ENCODE measurements at regions not wholly inside any gene's neighbourhood (a gene's known extent, or its start where the extent isn't known, plus 50 kb on each side); places are given as distances from the start of the nearest gene placed in this dataset.
A peak's percentile ranks its signal among the peaks of the same experiment; 100 is the strongest.

DNA sequence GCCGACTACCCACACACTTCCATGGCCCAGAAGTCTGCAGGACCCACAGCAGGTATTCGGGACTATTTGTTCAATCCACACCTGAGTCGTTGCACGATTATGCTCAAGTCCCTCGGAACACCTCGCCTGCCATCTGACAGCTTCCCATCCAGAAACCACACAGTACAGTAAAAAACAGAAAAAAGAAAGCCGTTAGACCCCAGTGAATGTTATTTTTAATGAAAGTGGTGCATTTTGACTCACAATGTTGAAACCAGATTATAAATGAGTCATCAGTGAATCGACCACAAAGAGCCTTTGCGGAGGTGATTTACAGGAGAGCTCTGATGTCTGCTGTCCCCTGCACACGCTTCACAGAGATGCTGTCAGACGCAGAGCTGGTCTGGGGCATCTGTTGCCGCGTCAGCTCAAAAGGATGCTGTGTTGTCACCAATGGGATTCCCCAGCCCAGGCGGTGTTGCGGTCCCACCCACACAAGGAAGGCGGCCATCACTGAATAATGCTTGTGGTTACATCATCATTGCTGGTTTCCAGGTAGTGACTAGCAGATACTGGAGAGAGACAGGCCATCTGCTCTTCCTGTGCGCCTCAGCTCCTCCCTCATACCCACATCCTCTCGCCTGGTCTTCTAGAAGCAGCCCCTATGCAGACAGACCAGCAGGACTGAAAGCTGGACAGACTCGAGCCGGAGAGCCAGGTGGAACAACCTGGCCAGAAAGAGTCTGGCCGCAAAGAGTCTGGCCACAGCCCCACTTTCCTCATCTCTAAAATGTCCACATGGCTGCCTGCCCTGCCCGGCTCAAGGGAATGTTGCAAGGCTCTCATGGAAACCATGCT, 116.8 kb downstream of the TOMM20 start:
- DNase-seq (ENCODE audit: low spot score): peak; percentile 70

DNA sequence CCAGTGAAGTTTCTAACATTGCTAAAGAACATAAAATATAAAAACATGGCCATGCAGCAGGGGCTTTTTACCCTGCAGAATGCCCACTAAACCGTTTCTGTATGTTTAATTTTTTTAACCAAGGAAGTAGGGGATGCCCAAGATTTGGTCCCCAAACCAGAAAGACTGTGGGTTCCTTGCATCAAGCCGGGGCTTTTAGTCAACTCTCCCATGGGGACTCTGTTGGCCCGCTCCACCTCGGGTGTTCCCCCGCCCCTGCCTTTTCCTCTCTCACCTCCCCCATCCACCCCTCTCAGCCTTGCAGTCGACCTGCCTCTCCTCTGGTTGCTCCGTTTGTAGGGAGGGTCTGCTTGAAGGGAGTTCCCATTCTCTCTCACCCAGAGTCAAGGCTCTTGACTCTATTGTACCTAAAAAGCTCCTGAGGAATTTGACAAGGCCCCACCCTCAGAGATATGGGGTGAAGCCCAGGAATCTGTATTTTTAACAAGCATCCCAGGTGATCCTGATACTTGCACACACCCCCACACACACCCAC, 117.5 kb downstream of the TOMM20 start:
- DNase-seq (ENCODE audit: low spot score): no peak

DNA sequence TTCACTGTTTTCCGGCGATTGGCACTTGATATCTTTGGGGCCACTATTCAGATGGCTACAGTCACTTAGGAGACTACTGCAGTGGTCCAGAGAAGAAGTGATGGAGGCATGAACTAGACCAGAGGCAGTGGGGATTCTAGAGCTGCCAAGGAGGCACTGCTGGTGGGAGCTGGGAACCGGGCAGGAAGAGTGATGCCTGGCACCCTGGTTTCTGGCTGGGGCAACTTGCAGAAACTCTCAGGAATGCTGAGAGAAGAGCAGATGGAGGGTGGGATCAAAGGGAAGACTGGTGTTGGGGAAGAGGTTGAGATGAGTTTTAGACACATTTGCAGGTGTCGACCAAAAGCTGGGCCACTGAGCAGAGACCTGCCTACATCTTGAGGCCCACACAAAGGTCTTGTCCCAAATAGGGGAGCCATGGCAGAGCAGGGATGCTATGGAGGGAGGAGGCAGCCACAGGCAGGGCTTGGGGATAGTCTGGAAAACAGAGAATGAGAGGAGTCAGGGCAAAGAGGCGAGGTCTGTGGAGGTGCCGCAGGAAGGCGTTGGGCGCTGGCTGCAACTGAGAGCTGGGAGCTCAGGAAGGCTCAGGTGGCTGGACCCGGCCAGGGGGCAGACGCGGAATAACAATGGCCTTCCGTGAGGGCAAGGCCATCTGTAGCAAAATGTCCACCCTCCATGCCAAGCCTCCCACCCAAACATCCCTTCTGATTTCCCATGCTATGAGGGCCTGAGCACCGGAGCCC, 118.9 kb downstream of the TOMM20 start:
- DNase-seq (ENCODE audit: low spot score): no peak

DNA sequence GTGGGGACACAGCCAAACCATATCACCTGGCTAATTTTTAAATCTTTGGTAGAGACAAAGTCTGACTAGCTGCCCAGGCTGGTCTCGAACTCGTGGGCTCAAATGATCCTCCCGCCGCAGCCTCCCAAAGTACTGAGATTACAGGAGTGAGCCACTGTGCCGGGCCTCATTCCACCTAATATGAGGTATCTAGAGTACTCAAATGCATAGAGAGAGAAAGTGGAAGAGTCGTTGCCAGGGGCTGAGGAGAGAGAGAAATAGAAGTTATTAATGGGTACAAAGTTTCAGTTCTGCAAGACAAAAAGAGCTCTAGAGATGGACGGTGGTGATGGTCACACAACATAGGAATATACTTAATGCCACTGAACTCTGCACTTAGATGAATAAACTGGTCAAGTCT, 119.6 kb downstream of the TOMM20 start:
- DNase-seq (ENCODE audit: low spot score): no peak

DNA sequence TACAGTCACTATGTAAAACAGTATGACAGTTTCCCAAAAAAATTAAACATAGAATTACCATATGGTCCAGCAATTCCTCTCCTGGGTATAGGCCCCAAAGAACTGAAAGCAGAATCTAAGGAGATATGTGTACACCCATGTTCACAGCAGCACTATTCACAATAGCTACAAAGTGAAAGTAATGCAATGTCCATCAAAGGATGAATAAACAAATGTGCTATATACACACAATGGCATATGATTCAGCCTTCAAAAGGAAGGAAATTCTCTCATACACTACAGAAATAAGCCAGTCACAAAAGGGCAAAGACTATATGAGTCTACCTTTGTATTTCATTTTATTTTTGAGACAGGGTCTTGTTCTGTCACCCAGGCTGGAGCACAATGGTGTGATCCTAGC, 120.4 kb downstream of the TOMM20 start:
- DNase-seq (ENCODE audit: low spot score): no peak

DNA sequence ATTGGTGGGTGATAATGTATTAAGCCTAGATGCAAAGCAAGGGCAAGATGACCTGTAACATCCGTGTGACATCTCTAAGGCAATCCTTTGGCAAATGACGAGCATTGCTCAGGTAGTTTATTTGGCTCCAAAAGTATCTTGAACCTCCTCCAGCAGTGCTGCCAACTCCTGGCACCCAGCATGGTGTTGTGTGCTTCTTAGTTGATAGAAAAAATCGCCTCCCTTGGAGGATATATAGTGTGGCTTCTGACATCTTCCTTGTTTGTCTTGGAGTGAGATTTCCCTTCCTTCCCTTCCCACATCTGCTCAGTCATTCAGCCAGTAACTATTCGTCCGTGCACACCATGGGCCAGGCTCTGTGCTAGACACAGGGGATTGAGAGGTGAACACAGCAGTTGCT, 121.8 kb downstream of the TOMM20 start:
- peak; percentile 19 for DNase-seq (ENCODE audit: low spot score)

DNA sequence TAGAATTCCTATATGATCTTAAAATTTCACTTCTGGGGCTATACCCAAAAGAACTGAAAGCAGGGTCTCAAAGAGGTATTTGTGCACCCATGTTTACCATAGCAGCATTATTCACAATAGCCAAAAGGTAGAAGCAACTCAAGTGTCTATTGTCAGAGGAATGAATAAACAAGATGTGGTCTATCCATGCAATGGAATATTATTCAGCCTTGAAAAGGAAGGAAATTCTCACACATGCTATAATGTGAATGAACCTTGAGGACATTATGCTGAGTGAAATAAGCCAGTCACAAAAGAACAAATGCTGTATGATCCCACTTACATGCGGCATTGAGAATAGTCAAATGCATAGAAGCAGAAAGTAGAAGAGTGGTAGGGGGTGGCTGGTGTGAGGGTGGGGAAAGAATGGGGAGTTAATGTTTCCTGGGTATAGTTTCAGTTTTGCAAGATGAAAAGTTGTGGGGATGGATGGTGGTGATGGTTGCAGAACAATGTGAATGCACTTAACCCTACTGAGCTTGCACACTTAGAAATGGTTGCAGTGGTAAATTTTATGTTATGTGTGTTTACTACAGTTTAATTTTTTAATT, 122.4 kb downstream of the TOMM20 start:
- DNase-seq (ENCODE audit: low spot score): no peak

DNA sequence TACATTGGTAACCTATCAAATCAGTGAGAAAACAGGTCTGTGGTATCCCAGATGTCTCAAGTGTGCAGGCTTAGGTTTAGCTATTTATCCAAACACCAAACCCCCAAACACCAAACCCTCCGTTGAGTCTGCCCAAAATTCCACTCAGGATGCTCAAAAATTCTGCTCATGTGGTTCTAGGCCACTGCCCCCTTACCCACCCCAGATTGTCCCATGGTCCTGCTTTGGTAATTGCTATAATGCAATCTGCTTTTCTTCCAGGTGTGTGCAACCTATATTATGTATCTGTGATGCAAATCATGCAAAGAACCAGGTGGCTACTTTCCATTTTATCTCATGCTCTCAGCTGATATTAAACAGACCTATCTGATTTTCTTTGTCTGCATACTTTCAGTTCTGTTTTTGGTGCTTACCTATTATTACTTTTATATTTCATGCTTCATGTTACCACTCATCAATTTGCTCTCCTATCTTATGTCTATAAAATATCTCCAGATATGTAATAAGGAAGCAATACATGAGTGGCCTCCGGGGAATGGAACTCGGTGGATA, 123.7 kb downstream of the TOMM20 start:
- DNase-seq (ENCODE audit: low spot score): no peak

DNA sequence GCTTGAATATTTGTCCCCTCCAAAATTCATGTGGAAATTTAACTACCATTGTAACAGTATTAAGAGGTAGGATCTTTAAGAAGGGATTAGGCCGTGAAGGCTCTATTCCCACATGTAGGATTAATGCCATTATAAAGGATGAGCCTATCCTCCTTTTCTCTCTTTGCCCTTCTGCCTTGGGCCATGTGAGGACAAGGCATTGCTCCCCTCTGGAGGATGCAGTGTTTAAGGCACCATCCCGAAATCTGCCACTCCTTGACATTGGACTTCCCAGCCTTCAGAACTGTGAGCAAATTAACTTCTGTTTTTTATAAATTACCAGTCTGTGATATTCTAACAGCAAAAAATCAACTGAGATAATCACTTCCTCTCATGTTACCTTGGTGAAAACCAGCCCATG, 124.4 kb downstream of the TOMM20 start:
- DNase-seq (ENCODE audit: low spot score): no peak

DNA sequence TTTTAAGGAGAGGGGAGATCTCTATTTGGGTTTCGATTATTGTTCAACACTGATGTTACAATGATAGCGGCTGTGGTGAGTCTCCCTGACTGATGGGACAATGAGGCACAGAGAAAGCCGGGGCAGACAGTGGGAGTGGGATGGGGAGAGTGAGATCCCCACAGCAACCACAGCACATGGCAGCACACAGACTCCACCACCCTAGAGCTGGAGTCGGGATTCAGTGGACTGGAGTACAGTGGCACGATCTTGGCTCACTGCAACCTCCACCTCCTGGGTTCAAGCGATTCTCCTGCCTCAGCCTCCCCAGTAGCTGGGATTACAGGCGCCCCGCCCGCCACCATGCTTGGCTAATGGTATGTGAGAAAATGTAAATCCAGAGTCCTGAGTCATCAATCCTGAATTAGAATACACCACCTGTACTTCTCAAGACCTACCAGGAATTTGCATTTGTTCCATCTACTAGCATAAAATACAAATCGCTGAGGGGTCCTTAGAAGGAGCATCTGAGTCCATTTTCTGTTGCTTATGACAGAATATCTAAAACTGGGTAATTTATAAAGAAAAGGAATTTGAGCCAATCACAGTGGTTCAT, 125.8 kb downstream of the TOMM20 start:
- no peak for DNase-seq (ENCODE audit: low spot score)

DNA sequence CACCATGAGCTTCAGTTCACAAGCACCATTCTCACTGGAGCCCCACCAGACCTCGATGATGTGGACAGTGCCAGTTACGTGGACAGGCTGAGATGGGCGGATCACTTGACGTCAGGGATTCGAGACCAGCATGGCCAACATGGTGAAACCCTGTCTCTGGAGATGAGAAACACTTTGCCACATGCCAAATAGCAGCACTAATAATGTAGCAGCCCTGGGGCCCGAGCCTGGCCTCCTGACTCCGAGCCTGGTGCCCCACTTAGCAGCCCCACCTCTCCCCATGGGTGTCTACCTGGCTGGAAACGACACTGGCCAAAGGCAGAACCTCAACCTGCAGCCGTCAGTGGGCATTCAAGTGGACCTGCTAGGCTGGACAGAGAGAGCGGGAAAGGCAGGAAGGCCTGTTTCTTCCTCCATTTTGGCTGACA, 129.1 kb downstream of the TOMM20 start:
- no peak for DNase-seq (ENCODE audit: low spot score)

DNA sequence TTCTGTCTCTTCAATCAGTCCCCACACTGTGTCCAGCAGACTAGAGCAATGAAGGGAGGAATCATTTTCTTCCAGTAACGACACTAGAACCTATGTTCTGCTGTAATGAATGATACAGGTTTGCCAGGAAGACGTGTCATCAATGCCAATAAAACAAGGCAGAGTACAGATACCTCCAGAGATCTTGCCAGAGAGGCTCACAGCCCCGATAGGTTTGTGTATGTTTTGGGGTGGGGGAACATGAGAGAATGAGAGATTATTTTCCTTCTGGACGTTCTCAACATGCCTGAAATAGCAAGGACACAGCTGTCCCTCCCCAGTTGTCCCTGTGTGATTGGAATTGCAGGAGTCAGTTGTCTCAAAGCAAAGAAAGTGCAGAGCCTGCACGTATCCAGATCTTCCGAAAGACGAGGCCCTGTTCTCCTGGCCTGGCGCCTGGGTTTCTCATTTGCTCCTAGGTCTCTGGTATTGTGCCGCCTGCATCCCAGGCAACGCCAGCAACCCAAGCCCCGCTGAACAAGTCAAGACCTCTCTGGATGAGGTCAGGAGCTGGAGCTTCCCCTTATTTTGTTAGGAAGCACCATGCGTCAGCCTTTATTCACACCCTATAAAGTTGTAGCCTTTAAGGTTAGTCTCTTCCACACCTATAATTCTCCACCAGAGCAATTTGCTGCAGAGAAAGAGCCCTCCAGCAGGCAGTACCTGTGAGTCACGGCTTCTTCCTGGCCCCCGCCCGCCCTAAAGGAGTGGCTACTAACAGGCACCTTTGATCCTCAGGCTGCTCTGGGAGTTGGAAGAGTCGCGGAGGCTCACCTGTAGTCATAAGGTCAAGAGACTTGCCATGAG, 130.5 kb downstream of the TOMM20 start:
- DNase-seq (ENCODE audit: low spot score): peak; percentile 72

DNA sequence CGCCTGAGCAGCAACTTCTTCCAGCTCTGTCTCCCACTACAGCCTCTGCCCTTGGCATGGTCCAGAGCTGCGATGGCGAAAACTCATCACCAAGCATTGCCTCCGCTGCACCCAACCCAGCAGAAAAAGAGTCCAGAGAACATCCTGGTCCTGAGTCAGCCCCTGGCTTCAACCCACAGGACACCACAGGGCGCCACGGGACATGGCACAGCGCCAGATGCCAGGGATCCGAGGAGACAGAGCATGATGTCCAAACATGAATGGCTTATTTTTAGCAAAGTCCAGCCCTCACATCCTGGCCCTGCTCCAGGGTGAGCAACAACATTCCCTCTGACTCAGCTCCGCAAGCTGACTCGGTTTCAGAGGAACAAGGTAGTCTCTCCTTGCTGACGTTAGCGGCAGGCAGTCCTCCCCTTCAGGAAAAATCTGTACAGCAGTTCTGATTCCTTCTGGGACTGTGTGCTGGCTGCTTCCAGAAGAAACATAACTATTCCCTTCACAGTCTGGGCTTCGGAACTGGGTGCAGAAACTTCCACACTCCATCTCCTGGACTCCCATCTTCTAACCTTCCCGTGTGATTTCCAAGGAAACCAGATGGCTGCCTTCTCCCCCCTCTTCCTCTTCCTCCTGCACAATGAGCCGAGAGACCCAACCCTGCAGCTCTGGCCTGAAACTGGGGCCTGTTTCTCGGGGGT, 131.3 kb downstream of the TOMM20 start:
- peak; percentile 98 for DNase-seq (ENCODE audit: low spot score)

DNA sequence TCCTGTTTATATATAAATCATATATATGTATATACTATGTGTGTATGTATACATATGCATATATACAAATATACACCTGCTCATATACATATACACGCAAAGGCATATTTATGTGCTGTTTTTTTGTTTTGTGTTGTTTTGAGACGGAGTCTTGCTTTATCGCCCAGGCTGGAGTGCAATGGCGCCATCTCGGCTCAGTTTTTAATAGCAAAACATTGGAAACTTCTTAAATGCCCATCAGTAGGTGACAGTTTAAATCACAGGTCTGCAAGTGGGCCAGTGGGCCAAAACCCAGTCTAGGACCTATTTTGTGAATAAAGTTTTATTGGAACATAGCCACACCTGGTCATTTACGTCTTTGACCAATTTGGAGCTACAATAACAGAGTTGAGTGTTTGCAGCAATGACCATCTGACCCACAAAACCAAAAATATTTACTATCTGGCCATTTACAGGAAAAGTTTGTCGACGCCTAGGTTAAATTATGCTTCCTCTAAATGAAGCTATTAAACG, 132.3 kb downstream of the TOMM20 start:
- DNase-seq (ENCODE audit: low spot score): no peak

DNA sequence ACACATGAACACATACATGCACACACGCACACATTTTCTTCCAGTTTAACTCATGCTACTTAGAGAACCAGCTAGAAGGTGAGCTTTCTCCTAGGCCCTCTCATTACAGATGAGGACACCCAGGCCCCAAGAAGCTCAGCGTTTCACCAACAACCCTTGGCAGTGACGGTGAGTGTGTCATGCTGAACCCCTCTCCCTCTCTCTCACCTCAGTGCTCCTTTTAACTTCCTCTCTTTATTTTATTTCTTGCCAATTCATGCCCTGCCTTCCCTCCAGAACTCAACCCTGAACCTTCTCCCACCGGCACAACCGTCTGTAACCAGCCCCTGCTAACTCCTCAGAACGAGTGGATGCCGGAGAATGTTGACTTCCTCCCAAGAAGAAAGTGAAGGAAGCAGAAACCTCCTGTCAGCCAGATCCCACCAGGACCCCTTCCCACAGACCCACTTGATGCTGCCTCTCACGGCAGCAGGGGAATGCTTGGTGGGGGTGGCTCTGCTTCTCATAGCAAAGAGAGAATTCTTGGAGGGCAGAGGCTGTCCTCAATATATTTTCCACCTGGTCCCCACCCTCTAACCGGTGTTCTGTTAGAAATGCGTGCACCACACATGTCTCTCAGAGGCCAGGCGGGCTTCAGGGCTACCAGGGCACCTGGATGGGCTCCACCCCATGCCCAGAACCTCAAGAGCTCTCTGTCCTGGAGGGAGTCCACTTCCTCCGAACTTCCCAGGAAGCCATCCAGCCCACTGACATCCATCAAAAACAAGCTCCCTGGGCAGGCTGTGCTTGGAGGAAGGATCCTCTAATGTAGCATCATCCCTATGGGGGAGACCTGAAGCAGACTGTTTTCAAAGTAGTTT, 134.0 kb downstream of the TOMM20 start:
- no peak for DNase-seq (ENCODE audit: low spot score)

DNA sequence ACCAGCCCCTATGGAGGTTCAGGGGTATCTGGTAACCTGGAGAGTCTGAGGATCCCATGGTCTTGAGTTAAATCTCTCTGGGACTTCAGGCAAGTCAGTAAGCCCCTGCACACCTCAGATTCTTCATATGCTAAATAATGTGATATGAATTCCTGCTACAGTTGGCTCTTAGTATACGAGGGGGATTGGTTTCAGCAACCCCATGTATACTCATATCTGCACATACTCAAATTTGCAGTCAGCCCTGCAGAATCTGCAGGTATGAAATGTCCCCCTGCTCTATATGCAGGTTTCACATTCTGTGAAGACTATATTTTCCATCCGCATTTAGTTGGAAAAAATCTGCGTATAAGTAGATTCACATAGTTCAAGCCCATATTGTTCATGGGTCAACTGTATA, 136.6 kb downstream of the TOMM20 start:
- no peak for DNase-seq (ENCODE audit: low spot score)

DNA sequence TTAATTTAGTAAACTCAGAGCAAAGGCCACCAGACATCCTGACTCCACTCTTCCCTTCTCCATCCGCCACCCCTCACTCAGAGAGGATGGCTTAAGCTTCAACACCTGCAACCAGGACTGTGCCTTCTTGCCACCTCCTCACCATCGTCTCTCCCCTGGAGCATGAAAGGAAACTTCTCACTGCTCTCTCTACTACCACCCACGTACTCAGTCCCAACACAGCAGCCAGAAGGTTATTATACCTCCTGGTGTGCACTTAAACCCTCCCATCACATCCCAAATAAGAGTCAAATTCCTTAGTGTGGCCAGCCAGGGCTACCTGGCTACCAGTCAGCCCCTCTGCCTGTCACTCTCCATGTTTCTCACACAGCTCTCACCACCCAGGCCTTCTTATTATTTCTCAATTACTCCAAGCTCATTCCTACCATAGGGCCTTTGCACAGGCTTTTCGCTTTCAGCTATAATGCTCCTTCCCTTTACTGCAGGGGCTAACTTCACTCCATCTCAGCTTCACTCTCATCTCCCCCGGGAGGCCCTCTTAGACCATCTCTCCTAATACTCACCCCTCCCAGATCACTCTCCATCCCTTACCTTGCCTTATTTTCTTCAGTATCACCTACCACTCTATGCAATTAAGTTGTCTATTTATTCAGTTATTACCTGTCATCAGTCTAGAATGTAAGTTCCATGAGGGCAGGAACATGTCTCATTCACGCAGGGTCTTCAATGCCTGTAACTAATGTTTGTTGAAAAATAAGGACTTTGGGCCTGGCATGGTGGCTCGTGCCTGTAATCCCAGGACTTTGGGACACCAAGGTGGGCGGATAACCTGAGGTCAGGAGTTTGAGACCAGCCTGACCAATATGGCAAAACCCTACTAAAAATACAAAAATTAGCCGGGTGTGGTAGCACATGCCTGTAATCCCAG, 137.5 kb downstream of the TOMM20 start:
- DNase-seq (ENCODE audit: low spot score): no peak

DNA sequence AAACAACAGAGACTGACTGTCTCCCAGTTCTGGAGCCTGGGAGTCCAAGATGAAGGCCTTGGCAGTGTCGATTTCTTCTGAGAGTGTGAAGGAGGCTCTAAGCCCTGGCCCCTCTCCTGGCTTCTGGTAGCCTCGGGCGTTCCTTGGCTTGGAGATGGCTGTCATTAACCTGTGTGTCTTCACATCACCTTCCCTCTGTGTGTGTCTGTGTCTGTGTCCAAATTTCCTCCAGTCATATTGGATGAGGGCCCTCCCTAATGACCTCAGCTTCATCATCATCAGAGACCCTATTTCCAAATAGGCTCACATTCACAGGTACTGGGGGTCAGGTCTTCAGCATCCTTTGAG, 138.3 kb downstream of the TOMM20 start:
- DNase-seq (ENCODE audit: low spot score): no peak
